Sigmoid colon (tissue), 6 donors: ENCODE measurements at regions not wholly inside any gene's neighbourhood (a gene's known extent, or its start where the extent isn't known, plus 50 kb on each side); places are given as distances from the start of the nearest gene placed in this dataset.

ENCODE experiments used
- DNase-seq: peaks from one replicate; pipeline ENCODE4 v3.0.0-alpha.2; 2019
- H3K27ac ChIP-seq, 4 donors: fragments of 200-600 bp; sonication (generic); one replicate each; pipeline ENCODE4 v1.5.1; 2016 to 2019; ENCODE audit warnings: mild to moderate bottlenecking in 1 of 4
- H3K27me3 ChIP-seq, 3 donors: fragments of 200-600 bp; sonication (generic); one replicate each; pipeline ENCODE4 v1.5.1; 2019; ENCODE audit warnings: mild to moderate bottlenecking in 1 of 3
- H3K36me3 ChIP-seq, 4 donors: fragments of 200-600 bp; sonication (generic); one replicate each; pipeline ENCODE4 v1.5.1; 2016 to 2019
- H3K4me1 ChIP-seq, 4 donors: fragments of 200-600 bp; sonication (generic); one replicate each; pipeline ENCODE4 v1.5.1; 2017 to 2019
- H3K4me3 ChIP-seq, 4 donors: fragments of 200-600 bp; sonication (generic); one replicate each; pipeline ENCODE4 v1.5.1; 2017 to 2019; ENCODE audit warnings: mild to moderate bottlenecking in 2 of 4, moderate library complexity in 1 of 4
- H3K9me3 ChIP-seq, 4 donors: fragments of 200-600 bp in 3 of 4; sonication (generic) in 3 of 4; one replicate each; pipeline versions ENCODE4 v1.5.1 to v1.6.1; 2013 to 2019
- EP300 ChIP-seq, 4 donors: sonication (generic); formaldehyde crosslinking; IDR thresholded peaks; one replicate each; pipeline ENCODE4 v1.6.1; 2017; ENCODE audit warnings: antibody characterized with exemption in 4 of 4
- POLR2A ChIP-seq, 2 donors: fragments of 450-650 bp; IDR thresholded peaks; one replicate each; pipeline ENCODE4 v1.6.1; 2016; ENCODE audit warnings: antibody characterized with exemption in 2 of 2, mild to moderate bottlenecking in 2 of 2, moderate library complexity in 2 of 2
- POLR2AphosphoS5 ChIP-seq, 4 donors: sonication (generic); formaldehyde crosslinking; IDR thresholded peaks; one replicate each; pipeline ENCODE4 v1.6.1; 2017; ENCODE audit warnings: antibody characterized with exemption in 4 of 4
- WGBS, 2 donors: extraction: QIAGEN DNeasy Blood & Tissue Kit; methylation state at CpG; one replicate each; pipeline ENCODE4 v1.1.7; 2013; 5-methylcytosine and 5-hydroxymethylcytosine counted together
- intact Hi-C: fragments of 100-400 bp; cut with DNase I; formaldehyde crosslinking; loops from one replicate; pipeline ENCODE4 v1.15.1; 2023
- TF ChIP-seq, protein P1 (sequence below), 4 experiments: fragments of 450-650 bp in 3 of 4; fragments of 200-600 bp in 1 of 4; IDR thresholded peaks; one replicate each; pipeline ENCODE4 v1.5.1; 2016 to 2019; ENCODE audit warnings: antibody characterized with exemption in 4 of 4, mild to moderate bottlenecking in 3 of 4, moderate library complexity in 2 of 4
- donor health status: healthy with polysubstance abuse.
- donor health status: healthy.

DNA sequence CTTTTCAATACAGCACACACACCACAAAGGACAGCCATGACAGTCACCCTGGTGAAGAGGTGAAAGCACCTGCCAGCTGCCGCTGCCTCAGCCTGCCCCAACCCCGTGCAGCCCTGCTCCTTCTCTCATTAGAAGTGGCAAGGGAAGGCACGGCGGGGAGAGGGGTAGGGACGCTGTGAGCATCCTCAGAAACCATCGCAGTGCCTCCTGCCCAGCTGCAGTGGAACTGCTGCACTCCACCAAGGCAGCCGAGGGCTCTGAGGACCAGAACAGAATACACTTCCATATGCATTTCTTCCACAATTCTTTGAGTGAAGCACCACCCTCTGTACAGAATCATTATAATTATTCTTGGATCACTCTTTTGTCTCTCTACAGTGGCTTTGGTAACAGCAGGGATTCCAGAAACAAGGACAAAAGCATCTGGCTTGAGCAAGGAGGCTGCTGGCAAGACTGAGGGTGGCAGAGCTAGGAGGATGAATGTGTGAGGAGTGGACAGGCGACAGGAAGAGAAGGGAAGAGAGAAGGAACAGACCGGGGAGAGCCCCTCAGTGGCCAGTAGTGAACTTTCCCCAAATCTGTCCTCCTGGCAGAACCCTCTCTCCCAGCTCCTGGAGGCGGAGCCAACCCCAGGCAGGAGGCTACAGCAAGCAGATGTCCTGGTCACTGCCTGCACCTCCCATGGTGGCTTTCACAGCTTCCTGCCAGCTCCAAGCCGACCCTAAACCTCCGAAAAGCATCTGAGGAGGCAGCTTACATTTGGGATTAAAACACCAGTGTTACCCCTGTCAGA lies 73.2 kb downstream of the MTNR1A start:
- intact Hi-C loops, result no loop called here
- Histone ChIP-seq H3K27ac (no peak overlapping the region), H3K36me3 (no peaks in the 10 kb centered on the region), H3K4me3 (no peak overlapping the region), H3K4me1 (peaks cover 0 to 14% (median 9%) of the 10 kb centered on the region in 4 donors), H3K9me3 (no peaks in the 10 kb centered on the region), H3K27me3 (peaks cover 0 to 17% (median 0%) of the 10 kb centered on the region in 3 donors)
- TF ChIP-seq POLR2A (IDR thresholded peaks at IDR 0.05) (no peak), POLR2AphosphoS5 (IDR thresholded peaks at IDR 0.05) (no peak), EP300 (IDR thresholded peaks at IDR 0.05) (no peak)
- TF ChIP-seq, protein P1, sequence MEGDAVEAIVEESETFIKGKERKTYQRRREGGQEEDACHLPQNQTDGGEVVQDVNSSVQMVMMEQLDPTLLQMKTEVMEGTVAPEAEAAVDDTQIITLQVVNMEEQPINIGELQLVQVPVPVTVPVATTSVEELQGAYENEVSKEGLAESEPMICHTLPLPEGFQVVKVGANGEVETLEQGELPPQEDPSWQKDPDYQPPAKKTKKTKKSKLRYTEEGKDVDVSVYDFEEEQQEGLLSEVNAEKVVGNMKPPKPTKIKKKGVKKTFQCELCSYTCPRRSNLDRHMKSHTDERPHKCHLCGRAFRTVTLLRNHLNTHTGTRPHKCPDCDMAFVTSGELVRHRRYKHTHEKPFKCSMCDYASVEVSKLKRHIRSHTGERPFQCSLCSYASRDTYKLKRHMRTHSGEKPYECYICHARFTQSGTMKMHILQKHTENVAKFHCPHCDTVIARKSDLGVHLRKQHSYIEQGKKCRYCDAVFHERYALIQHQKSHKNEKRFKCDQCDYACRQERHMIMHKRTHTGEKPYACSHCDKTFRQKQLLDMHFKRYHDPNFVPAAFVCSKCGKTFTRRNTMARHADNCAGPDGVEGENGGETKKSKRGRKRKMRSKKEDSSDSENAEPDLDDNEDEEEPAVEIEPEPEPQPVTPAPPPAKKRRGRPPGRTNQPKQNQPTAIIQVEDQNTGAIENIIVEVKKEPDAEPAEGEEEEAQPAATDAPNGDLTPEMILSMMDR (IDR thresholded peaks at IDR 0.05), result no peak
- WGBS, 2 donors, result 85 to 92% methylated on average over 12 of the region's 12 CpGs
- no peak for DNase-seq

DNA sequence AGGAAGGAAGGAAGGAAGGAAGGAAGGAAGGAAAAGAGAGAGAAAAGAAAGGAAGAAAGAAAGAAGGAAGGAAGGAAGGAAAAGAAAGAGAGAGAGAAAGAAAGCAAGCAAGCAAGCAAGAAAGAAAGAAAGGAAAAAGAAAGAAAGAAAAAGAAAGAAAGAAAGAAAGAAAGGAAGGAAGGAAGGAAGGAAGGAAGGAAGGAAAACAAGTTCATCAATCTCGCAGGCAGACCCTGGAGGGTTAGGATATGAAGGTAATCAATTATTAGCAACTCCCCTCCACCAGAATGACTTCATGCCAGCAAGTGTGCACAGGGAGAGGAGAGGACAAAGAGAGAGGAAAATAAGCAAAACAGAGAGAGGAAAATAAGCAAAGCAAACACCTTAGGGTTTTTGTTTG lies 80.2 kb downstream of the MTNR1A start:
- no peak for TF ChIP-seq EP300 (IDR thresholded peaks at IDR 0.05)
- TF ChIP-seq POLR2A (IDR thresholded peaks at IDR 0.05), result no peak
- TF ChIP-seq POLR2AphosphoS5 (IDR thresholded peaks at IDR 0.05), result no peak
- Histone ChIP-seq H3K36me3 (no peaks in the 10 kb centered on the region), H3K4me1 (no peaks in the 10 kb centered on the region), H3K4me3 (no peak overlapping the region), H3K27ac (no peak overlapping the region), H3K9me3 (no peaks in the 10 kb centered on the region), H3K27me3 (peaks cover 0 to 2% (median 0%) of the 10 kb centered on the region in 3 donors)
- intact Hi-C loops, result no loop called here
- no peak for DNase-seq
- 56 to 86% methylated on average over 1 of the region's 1 CpG for WGBS, 2 donors

DNA sequence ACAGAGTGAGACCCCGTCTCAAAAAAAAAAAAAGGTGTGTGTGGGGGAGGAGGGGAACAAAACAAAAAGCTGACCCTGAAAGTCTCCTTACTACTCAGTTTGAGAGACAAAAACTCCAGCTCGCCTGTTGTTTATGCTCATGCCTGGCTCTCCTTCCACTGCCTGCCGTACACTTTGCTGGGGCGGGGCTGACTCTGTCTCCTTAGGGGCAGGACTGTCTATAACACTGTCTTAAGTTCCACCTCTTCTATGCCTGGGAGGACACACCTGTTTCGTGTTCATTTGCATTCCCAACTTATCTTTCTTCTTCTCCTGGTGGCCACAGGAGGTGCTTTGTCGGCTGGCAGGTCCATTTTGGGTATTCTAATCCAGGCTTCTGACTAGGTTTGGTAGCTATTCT lies 81.4 kb downstream of the MTNR1A start:
- intact Hi-C loops, result loop anchor here (2.0 kb wide), 1 partner anchor 113 kb away; no protein-coding TSS in a partner anchor
- Histone ChIP-seq H3K27ac (no peak overlapping the region), H3K4me3 (no peak overlapping the region), H3K9me3 (no peaks in the 10 kb centered on the region), H3K4me1 (no peaks in the 10 kb centered on the region), H3K27me3 (no peaks in the 10 kb centered on the region), H3K36me3 (no peaks in the 10 kb centered on the region)
- 21 to 61% methylated on average over 6 of the region's 6 CpGs for WGBS, 2 donors
- no peak for TF ChIP-seq POLR2AphosphoS5 (IDR thresholded peaks at IDR 0.05)
- no peak for TF ChIP-seq POLR2A (IDR thresholded peaks at IDR 0.05)
- TF ChIP-seq, protein P1 (IDR thresholded peaks at IDR 0.05), result no peak
- no peak for TF ChIP-seq EP300 (IDR thresholded peaks at IDR 0.05)
- no peak for DNase-seq

DNA sequence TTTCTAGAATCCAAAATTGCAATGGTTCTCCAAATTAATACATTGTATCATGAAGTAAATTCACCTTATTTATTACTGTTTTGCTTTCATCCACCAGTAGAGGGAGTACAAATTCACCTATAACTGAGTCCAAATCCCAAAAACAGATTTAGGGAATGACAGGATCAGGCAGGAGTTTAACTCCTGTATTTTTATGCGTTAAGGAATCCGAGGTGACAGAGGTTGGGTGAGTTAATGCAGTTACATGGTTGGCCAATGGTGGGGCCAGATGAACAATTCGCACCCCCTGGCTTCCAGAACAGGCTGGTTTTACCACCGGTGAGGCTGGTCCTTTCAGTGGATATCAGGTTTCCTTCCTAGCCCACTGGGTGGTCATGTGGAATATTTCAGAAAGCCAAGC lies 82.4 kb downstream of the MTNR1A start:
- Histone ChIP-seq H3K27ac (no peak overlapping the region), H3K4me1 (no peaks in the 10 kb centered on the region), H3K27me3 (no peaks in the 10 kb centered on the region), H3K9me3 (no peaks in the 10 kb centered on the region), H3K4me3 (no peak overlapping the region), H3K36me3 (no peaks in the 10 kb centered on the region)
- intact Hi-C loops, result loop anchor here (2.0 kb wide), 1 partner anchor 114 kb away; no protein-coding TSS in a partner anchor
- DNase-seq, result no peak
- 23 to 32% methylated on average over 4 of the region's 4 CpGs for WGBS, 2 donors
- TF ChIP-seq, protein P1 (IDR thresholded peaks at IDR 0.05), result peak in 3 of 4 experiments; percentile 47 to 53 (median 47)
- TF ChIP-seq POLR2A (IDR thresholded peaks at IDR 0.05), result no peak

DNA sequence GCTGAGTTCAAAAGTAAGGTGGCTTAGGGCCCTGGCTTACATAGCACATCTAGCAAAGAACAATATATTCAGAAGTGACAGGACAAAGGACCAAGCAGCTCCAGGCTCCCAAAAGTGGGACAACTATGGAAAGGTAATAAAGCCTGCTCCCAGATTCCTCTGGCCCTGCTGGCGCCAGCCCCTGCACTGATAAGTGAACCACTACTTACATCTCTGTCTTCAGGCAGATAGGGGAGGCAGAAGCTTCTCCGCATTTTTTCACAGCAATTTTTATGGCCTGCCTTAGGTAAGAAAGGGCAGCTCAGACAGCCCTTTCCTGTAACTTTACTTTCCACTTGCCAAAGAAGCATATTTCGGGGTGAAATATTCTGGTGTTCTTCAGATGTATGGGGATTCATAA lies 83.9 kb downstream of the MTNR1A start:
- Histone ChIP-seq H3K4me3 (no peak overlapping the region), H3K36me3 (no peaks in the 10 kb centered on the region), H3K27ac (no peak overlapping the region), H3K4me1 (no peaks in the 10 kb centered on the region), H3K9me3 (no peaks in the 10 kb centered on the region), H3K27me3 (no peaks in the 10 kb centered on the region)
- 55 to 68% methylated on average over 3 of the region's 3 CpGs for WGBS, 2 donors
- no peak for DNase-seq
- intact Hi-C loops, result no loop called here
- no peak for TF ChIP-seq POLR2AphosphoS5 (IDR thresholded peaks at IDR 0.05)
- TF ChIP-seq, protein P1 (IDR thresholded peaks at IDR 0.05), result no peak
- TF ChIP-seq EP300 (IDR thresholded peaks at IDR 0.05), result no peak
- TF ChIP-seq POLR2A (IDR thresholded peaks at IDR 0.05), result no peak
